Right kidney (tissue), 1 donor: ENCODE measurements at regions not wholly inside any gene's neighbourhood (a gene's known extent, or its start where the extent isn't known, plus 50 kb on each side); places are given as distances from the start of the nearest gene placed in this dataset.

ENCODE experiments used
- DNase-seq: peaks from one replicate; pipeline ENCODE4 v3.0.0-alpha.2; 2016

DNA sequence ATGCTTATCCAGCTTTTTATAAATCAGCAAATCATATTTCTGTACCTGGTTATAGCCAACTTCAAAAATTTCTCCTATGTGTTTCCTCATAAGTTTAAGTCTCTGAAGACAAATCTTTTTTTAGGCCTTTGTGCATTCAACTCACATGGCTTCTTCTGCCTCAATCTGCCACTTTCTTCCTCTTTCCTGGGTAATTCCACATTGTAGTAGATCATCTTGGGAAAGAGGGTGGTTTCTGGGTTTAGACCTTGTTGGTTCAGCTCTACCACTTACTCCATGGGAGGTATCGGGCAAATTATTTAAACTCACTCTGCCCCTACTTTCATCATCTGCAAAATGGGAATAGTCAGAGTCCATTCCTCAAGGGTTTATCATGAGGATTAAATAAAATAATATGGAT lies 707.0 kb upstream of the ZEB2 start:
- no peak for DNase-seq

DNA sequence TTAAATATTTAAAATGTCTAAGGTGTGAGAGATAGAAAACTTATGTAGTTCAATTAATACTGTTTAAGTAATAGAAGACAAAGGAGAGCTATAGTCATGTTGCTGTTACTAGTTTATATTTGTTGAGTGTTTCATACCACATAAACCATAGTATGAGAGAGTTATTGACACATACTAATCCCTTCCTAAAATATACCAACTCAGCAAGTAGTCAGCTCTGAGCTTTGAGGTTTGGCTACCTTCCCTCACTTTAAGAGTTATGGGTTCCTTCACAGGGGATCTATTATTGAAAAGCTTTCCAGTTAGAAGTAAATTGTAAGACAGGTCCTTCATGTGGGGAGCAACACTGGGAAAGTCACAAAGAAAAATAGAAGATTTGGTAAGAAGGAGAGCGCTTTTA lies 701.6 kb upstream of the ZEB2 start:
- no peak for DNase-seq

DNA sequence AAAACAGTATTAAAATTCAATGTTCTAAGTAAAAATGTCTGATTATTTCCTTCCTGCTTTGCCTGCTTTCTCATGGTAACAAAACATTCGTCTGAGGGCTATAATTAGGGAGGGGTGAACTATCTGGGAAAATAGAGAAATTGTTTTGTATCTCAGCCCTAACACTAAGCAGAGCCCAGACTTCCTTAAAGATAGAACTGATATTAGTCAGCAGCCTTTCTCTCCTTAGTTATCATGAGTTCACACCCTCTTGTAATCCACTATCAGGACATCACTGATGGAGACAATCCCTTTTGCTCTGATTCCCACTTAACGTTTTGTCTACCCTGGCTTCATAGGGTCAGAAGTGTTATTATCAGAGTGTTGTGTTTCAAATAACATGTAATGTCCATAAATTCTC lies 701.1 kb upstream of the ZEB2 start:
- DNase-seq, result no peak

DNA sequence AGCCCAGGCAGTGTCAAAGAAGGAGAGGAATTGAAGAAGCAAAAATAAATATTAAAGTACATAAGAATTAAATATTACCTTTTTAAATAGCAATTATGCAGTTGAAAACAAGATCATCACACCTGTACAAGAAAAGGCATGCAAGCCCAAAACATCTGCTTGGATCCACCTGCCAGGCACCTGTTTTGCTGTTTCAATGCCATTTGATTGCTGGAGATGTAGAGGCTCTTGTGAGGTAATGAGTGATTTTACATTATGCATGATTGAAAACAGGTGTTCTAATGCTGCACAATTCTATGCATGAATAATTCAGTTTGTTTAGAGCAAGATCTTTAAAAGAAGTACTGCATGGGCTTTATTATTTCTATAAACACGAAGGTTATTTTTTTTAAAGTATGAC lies 700.6 kb upstream of the ZEB2 start:
- DNase-seq, result no peak

DNA sequence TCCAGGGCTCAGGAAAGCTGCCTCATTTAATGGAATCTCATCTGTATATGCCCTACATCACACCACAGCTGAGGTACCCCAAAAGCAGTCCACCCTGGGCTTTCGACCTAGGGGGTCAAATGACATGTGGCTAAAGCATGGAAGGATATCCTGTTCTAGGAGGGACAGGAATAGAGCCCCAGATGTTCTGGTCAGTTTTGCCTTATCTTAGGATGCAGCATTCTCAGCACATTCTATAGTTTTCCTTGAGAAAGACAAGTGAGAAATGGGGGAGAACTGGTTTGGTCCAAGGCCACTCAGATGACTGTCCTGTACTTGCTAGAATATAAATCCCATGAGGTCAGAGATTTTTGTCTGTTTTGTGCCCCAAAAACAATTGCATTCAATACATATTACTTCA lies 688.0 kb upstream of the ZEB2 start:
- no peak for DNase-seq

DNA sequence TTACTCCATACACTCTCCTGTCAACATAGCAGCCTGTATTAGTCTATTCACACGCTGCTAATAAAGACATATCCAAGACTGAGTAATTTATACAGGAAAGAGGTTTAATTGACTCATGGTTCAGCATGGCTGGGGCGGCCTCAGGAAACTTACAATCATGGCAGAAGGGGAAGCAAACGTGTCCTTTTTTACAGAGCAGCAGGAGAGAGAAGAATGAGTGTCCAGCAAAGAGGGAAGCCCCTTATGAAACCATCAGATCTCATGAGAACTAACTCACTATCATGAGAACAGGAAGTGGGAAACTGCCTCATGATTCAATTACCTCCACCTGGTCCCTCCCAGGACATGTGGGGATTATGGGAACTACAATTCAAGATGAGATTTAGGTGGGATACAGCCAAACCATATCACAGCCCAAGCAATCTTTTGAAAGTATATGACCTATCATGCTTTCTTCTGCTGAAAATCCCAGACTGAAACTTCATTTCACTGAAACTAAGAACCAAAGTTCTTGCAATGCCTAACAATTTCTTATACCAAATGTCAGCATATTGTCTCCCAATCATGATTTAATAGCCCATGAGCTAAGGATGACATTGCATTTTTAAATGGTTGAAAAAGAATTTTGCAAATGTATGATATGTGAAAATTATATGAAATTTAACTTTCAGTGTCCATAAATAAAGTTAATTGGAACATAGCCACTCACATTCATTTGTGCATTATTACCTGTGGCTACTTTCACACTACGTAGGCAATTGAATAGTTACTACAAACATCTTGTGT lies 686.8 kb upstream of the ZEB2 start:
- DNase-seq, result no peak

DNA sequence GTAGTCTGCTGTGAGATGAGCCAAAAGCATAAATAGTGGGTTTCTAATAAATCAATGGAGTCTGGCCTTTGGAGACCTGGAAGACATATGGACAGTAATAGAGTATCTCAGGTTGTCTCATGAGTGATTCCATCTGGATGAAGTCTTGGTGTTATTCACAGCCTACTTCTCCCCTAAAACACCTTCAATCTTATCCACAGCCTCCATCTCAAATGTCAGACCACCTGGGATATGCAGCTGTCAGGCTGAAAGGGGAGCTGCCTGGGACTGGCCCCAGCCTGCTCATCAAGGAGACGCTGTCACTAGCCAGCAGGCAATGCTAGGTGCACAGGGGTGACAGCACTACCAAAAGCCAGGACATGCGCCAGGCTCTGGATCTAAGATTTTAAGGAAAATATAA lies 684.0 kb upstream of the ZEB2 start:
- no peak for DNase-seq

DNA sequence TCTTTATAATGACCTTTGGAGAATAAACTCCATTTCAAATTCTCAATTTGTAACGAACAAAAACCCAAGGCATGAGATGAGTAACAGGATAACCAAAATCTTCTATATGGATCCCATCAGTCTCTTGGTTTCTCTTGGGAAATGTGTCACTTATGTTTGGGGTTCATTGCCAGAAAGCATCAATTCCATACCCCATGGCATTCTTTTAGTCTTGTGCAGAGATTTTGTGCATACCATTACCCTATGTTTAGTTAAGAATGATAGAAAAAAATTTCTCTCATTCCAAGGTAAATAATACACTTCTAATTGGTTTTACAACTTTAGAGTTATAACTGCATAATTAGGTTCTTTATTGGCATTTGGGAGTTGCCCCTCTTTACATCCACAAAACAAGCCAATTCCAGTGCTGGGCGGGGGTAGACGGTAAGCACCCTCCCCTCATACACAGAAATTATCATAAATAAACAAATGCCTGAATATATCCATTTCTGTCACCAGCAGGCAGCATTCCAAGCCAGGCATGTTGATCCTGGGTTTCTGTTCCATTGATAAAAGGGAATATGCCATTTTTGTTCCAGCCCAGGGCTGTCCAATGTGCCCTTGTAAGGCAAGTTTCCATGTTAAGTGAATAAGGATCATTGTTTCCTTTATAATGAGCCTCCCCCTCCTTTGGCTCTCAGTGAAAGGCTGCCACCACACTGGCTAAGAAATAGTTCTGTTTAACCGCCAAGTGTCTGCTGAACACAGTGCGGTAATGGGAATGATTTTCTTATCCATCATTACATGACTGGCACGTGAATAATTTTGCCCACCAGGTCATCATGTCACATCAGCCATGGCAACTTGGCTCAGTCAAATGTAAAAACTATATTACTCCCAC lies 680.1 kb upstream of the ZEB2 start:
- DNase-seq, result no peak

DNA sequence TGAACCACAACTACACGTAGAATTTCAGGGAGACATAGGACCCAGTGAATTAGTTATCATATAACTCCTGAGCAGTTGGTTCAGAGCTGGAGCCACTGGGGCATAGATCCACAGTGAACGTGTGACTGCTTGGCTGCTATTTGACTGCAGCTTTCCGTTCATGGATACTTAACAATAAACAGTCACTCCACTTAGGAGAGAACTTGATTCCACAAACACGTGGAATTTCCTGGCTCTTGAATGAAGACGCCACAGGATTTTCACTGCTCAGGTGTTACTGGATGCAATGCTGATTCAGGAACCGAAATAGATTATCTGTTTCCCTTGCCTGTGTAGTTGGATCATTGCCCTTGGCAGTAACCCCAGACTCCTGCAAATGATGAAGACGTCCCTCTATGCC lies 679.1 kb upstream of the ZEB2 start:
- peak; percentile 19 for DNase-seq

DNA sequence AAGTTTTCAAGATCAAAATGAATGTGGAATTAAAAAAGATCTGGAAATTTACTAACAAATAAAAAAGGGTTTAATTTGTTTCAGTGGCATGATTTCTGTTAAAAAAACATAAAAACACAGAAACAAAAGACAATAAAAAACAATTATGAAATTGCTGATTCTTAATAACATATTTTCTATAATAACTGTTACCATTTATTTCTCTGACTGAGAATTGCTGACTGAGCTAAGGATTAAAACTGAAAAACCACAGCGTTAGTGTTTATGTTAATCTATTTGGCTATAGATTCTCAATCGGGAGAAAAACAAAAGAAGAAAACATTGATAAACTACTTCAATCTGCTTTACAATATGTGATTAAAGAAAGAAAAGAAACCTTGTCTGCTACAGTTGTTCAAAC lies 678.6 kb upstream of the ZEB2 start:
- DNase-seq, result no peak

DNA sequence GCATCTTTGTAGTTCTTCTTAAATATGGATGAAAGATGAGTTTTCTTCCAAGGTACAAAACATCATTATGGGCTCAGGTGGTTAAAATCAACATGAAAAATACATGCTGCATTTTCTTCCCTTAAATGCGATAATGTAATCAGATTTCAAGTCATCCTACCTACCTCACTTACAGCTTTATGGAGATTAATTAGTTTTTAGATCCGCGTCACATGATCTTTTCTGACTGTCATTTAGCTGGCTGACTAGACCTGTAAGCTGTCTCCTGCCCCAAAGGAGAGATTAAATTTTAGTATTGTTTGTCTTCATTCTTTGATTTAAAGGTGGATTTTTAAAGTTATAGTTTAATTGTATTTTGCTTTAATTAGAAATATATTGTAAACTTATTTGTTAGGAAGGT lies 678.0 kb upstream of the ZEB2 start:
- DNase-seq, result no peak

DNA sequence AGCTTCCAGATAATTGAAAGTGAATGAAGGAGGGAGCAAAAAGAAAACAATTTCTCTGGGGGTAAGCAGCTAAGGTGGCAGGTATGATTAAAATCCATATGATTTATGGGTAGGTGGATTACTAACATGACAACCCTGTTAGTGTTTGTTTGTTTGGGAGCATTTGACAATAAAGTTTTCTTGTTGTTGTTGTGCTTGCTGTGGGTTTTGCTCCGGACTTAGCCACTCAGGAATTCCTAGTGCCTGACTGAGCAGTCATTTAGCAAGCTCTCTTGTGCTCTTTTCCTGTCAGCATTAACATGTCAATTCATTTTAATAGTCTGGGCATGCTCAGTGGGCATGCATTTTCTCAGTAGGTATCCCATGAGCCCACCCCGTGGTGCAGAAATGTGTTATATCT lies 674.8 kb upstream of the ZEB2 start:
- peak; percentile 22 for DNase-seq

DNA sequence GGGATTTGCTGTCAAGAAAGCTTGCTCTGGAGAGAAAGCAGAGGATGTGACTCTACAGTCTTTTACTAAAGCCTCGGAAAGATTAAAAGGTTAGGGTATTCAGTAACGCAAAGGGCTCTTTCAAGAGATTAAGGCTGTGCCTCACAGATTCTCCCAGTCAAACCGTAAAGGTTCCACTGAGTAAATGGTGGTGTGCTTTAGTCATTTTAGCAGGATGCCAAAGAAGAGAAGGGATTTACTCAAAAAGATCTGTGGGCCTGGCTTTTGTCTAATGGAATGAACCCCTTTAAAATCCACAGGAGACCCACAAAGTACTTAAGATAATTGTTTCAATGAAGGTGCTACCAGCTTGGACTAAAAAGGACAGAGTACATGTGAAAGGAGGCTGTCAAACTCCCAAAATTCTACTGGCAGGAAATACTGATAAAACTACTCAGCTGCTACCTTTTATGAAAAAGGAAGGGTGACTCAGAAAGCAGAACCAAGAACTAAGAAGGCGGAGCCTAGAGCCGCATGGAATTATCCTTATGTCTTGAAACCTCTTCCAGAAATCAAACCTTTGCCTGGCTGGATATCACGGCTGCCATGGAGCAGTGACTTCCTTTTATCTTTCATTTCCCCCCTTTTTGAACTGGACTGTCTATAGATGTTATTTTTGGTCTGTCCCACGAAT lies 670.2 kb upstream of the ZEB2 start:
- no peak for DNase-seq

DNA sequence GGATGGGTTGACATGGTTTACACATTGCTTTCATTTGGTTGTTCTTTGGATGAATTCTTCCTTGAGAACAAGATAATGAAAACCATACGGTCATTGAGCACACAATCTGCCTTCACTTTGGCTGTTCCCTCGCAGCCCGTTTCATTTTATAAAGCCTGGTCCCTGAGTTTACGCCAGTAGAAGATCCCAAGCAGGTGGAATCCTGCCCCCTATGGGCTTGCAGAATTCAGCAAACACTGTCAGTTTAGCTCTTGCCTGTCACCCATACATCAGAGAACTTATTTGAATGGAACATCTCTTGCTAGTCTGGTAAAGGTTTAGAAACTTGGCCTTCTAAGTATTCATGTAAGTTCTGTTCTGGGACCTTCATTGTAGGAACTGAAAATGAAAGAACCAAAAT lies 666.4 kb upstream of the ZEB2 start:
- DNase-seq, result no peak

DNA sequence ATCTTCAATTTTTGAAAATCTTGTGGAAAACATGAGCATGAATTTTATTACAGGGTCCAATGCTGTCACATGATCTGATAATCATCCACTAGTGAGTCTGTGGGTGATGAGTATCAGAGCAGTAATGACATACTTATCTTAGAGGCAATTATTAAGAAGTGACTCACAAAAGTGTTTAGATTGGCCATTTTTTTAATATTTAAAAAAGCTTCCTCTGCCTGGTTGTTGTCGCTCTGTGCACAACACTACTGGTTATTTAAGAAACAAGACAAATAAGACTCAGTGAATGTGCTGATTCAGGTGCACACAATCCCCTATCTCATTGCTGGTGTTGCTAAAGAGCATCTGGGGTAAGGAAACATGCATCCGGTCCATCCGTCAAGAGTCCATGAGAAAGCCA lies 665.8 kb upstream of the ZEB2 start:
- no peak for DNase-seq

DNA sequence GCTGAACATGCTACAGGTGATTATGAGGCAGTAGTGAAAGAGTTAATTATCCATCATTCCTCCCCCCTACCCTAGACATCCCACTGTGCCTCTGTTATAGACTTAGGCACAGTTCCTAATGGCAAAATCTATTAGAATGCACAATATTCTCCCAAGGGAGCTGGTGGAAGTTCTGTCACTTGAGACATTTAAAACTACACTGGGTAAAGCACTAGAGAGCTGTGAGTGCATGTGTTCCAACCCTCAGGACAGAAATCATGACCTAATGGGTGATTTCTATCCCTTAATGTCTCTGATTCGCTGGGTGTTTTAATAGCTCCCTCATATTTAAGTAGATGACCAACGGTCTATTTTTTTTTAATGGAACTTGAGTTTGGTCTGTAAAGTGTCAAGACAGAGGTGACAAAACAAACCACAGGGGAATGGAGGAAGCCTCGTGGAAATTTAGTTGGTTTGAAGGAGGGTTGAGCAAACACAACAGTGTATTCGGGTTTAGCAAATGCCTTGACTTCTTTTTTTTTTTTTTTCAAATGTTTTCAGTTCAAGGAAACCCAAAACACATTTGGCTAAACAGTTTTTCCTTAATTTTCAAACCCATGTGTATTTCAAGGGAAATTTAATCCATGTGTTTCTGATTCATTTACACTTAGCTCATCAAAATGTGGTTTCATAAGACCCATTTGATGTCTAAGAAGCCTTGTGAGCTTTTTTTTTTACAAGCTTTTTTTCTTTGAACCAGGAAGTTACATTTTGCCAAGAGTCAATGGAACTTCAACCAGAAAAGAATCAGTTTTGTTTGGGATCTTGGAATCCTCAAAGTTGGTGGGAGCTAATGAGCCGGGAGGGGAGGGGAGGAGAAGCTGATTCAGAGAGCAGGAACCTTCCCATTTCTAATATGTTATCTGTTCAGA lies 665.1 kb upstream of the ZEB2 start:
- no peak for DNase-seq

DNA sequence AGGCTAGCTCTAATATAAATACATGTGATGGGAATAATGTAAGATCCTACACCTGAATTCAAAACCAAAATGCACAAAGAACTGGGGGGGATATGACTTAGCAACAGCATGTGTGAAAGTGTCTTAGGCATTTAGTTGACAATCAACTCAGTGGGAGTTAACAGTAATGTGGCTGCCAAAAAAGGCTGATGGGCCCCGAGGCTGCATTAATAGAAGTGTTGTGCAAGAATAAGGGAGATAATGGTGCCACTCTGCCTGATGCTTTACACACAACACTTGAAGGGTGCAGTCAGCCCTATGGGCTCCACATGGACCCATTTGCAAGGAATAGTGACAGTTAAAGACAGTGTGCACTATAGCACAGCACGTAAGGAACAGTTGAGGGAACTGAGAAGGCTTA lies 649.4 kb upstream of the ZEB2 start:
- no peak for DNase-seq

DNA sequence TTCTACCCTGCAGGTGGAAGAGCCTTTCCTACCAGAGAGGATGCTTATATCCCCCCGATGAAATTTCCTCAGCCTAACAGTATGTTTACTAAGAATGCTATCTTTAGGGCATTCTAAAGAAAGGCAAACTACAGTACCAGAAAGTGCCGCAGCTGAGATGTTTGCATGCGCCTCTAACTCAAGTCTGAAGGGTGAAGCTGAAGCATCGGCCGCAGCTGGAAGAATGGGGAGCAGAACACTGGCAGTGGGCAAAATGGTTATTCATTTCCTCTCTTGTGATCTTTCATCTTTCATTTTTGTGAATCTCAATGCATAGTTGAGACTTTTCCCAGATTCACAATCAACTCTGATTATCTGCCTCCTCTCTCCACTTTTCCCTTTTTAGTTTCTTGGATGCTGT lies 648.2 kb upstream of the ZEB2 start:
- DNase-seq, result no peak

DNA sequence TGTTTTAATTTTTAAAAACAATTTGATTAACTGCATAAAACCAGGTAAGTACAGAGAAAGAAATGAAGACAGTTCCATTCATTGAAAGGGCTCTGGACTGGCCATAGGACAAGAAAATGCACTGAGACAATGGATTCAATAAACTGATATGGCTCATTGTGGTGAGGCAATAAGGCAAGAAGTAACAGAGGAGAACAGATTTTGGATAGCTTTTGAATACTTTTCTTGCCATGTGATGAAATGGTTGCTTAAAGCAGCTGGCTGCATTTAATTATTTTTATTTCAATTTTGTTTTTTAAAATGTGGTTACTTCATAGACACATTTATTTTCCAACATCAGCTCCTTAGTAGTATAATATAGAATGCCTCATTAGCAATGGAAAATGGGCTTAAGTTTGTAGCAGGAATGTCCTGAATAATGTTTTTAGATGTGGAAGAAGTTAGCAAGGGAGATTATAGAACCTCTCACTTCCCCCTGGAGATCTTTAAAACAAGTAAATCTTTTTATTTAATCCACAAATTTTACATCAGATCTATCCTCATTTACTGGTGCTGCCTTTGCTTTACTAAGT lies 646.9 kb upstream of the ZEB2 start:
- DNase-seq, result no peak

DNA sequence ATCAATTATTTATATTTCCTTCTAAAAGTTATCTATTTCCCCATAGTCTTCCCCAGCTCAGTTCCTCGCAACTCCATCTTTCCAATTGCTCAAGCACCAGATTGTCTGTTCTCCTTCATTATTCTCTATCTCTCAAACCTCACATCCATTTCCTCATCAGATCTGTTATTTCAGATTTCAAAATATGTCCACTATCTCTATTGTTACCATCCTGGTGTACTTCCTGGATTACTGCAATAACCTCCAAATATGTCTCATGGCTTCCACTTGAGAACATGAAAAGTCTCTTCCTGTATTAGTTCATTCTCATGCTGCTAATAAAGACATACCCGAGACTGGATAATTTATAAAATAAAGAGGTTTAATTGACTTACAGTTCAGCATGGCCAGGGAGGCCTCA lies 641.7 kb upstream of the ZEB2 start:
- DNase-seq, result no peak

DNA sequence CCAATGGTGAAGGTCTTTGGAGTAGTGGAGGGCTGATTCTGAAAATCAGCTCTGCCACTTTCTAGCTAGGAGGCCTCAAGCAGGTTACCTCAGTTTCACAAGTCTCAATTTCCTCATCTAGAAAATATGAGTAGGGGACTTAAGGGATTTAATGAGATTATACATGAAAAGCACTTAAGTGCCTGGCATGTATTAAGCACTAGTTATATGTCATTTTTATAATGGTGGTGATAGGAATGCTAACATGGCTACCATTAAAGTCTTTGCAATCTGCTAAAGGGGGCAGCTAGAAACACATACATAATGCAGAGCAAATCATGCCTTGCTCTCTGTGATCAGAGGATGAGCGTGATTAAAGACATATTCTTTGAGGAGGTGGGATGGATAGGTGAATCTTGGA lies 640.9 kb upstream of the ZEB2 start:
- no peak for DNase-seq

DNA sequence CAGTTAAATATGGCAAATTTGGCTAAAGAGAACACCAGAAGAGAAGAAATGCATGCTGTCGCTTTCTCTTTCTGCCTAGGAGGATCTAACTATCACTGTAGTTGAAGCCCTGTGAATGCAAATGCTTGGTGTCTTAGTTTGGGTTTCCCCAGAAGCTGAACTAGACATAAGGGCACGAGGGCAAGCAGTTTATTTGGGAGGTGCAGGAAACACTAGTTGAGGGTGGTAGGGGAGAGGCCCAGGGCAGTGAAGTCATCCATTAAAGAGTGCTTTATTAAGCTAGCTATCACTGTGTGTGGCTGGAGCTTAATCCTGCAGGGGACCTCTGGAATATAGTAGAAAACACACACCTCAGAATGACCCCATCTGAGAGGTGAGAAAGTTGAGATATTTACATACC lies 639.8 kb upstream of the ZEB2 start:
- no peak for DNase-seq
